ENCODE measurements at regions not wholly inside any gene's neighbourhood (a gene's known extent, or its start where the extent isn't known, plus 50 kb on each side); places are given as distances from the start of the nearest gene placed in this dataset.
"Not testable (repeated sequence)": the region's sequence is repeated elsewhere in the genome, so short reads cannot be mapped to it uniquely, and the experiment has no call there.

GRCh38 chr14:106683631-106684030 lies 1157.2 kb downstream of the TMEM121 start:
- no peak for TF ChIP-seq CTCF (IDR thresholded peaks at IDR 0.05; ENCODE audit: insufficient read depth, missing control alignments)
- no peak for FAIRE-seq

GRCh38 chr14:106686533-106686932 lies 1160.2 kb downstream of the TMEM121 start:
- no peak for TF ChIP-seq CTCF (IDR thresholded peaks at IDR 0.05; ENCODE audit: insufficient read depth, missing control alignments)
- FAIRE-seq (no peak), DNase-seq (ENCODE audit: insufficient read length, low spot score) (no peak)

More at GRCh38 chr14:106683631-106684030, 1157.2 kb downstream of the TMEM121 start:
- DNase-seq (ENCODE audit: insufficient read length, low spot score) = no peak

GRCh38 chr14:106690333-106690891 lies 1164.0 kb downstream of the TMEM121 start:
- no peak for FAIRE-seq
- no peak for DNase-seq (ENCODE audit: insufficient read length, low spot score)
- TF ChIP-seq CTCF (IDR thresholded peaks at IDR 0.05; ENCODE audit: insufficient read depth, missing control alignments) = no peak

- FAIRE-seq = no peak
- peak; percentile 1 for TF ChIP-seq CTCF (IDR thresholded peaks at IDR 0.05; ENCODE audit: insufficient read depth, missing control alignments)
- no peak for DNase-seq (ENCODE audit: insufficient read length, low spot score)
These were observed 1165.4 kb downstream of the TMEM121 start for GRCh38 chr14:106691601-106692291.

- FAIRE-seq (no peak), DNase-seq (ENCODE audit: insufficient read length, low spot score) (no peak)
- TF ChIP-seq CTCF (IDR thresholded peaks at IDR 0.05; ENCODE audit: insufficient read depth, missing control alignments) = peak; percentile 30
These were observed 1168.4 kb downstream of the TMEM121 start for GRCh38 chr14:106694638-106695393.

GRCh38 chr14:106698620-106699267 lies 1172.4 kb downstream of the TMEM121 start:
- not testable (repeated sequence) for FAIRE-seq; DNase-seq (ENCODE audit: insufficient read length, low spot score)

- DNase-seq (ENCODE audit: insufficient read length, low spot score); FAIRE-seq: not testable (repeated sequence)
These were observed 1177.3 kb downstream of the TMEM121 start for GRCh38 chr14:106703651-106704050.

- not testable (repeated sequence) for FAIRE-seq; DNase-seq (ENCODE audit: insufficient read length, low spot score)
These were observed 1180.1 kb downstream of the TMEM121 start for GRCh38 chr14:106706488-106706887.

GRCh38 chr14:106710187-106710586 lies 1183.8 kb downstream of the TMEM121 start:
- FAIRE-seq; DNase-seq (ENCODE audit: insufficient read length, low spot score): not testable (repeated sequence)

- DNase-seq (ENCODE audit: insufficient read length, low spot score); FAIRE-seq: not testable (repeated sequence)
These were observed 1186.1 kb downstream of the TMEM121 start for GRCh38 chr14:106712513-106712912.

- FAIRE-seq; DNase-seq (ENCODE audit: insufficient read length, low spot score): not testable (repeated sequence)
These were observed 1188.4 kb downstream of the TMEM121 start for GRCh38 chr14:106714446-106715428.
